Spleen (tissue), 11 donors: ENCODE measurements at regions not wholly inside any gene's neighbourhood (a gene's known extent, or its start where the extent isn't known, plus 50 kb on each side); places are given as distances from the start of the nearest gene placed in this dataset.

Experiments used
- DNase-seq: peaks from one replicate; pipeline ENCODE4 v3.0.0-alpha.2; 2020
- H3K27ac ChIP-seq, 8 donors: fragments of 200-600 bp; sonication (generic) in 7 of 8; 1 replicate in 4 of 8; 2 replicates in 4 of 8; pipeline versions ENCODE4 v1.5.0 to v1.8.0; 2016 to 2021; ENCODE audit warnings: inconsistent platforms in 4 of 8, mild to moderate bottlenecking in 4 of 8, moderate library complexity in 1 of 8
- H3K27me3 ChIP-seq, 7 donors: fragments of 200-600 bp; sonication (generic) in 6 of 7; replicated peaks in 1 of 7; 1 replicate in 4 of 7; 2 replicates in 3 of 7; pipeline versions ENCODE4 v1.5.0 to v1.8.0; 2016 to 2021; ENCODE audit warnings: inconsistent platforms in 3 of 7, mild to moderate bottlenecking in 1 of 7
- H3K36me3 ChIP-seq, 6 donors: fragments of 200-600 bp; sonication (generic) in 5 of 6; 1 replicate in 4 of 6; 2 replicates in 2 of 6; pipeline versions ENCODE4 v1.5.0 to v1.8.0; 2016 to 2021; ENCODE audit warnings: inconsistent platforms in 2 of 6
- H3K4me1 ChIP-seq, 6 donors: fragments of 200-600 bp; sonication (generic) in 5 of 6; 1 replicate in 3 of 6; 2 replicates in 3 of 6; pipeline versions ENCODE4 v1.5.0 to v1.8.0; 2016 to 2021; ENCODE audit warnings: inconsistent platforms in 3 of 6
- H3K4me3 ChIP-seq, 8 donors: fragments of 200-600 bp; sonication (generic) in 7 of 8; 1 replicate in 4 of 8; 2 replicates in 4 of 8; pipeline versions ENCODE4 v1.5.0 to v1.8.0; 2016 to 2021; ENCODE audit warnings: inconsistent platforms in 4 of 8, mild to moderate bottlenecking in 4 of 8, moderate library complexity in 2 of 8
- H3K9me3 ChIP-seq, 8 donors: fragments of 200-600 bp; sonication (generic) in 7 of 8; 1 replicate in 4 of 8; 2 replicates in 4 of 8; pipeline versions ENCODE4 v1.5.0 to v1.8.0; 2016 to 2021; ENCODE audit warnings: inconsistent platforms in 4 of 8
- POLR2A ChIP-seq, 3 donors: fragments of 450-650 bp; IDR thresholded peaks; one replicate each; pipeline ENCODE4 v1.5.1; 2017; ENCODE audit warnings: antibody characterized with exemption in 3 of 3, mild to moderate bottlenecking in 1 of 3
- POLR2AphosphoS5 ChIP-seq, 3 donors: sonication (generic); formaldehyde crosslinking; IDR thresholded peaks; one replicate each; pipeline ENCODE4 v1.5.1; 2017; ENCODE audit warnings: antibody characterized with exemption in 3 of 3
- WGBS, 5 donors: extraction: QIAGEN DNeasy Blood & Tissue Kit in 3 of 5; methylation state at CpG; one replicate each; pipeline versions ENCODE4 v1.1.5 to v1.1.7; 2013 to 2018; 5-methylcytosine and 5-hydroxymethylcytosine counted together
- intact Hi-C: fragments of 100-400 bp; cut with DNase I; formaldehyde crosslinking; loops from one replicate; pipeline ENCODE4 v1.15.0; 2023; ENCODE audit warnings: low total_unique reads
- TF ChIP-seq, protein P1 (sequence below), 11 experiments: fragments of 200-600 bp in 7 of 11; fragments of 450-650 bp in 4 of 11; sonication (generic) in 4 of 11; IDR thresholded peaks in 8 of 11; conservative IDR thresholded peaks in 3 of 11; 1 replicate in 7 of 11; 2 replicates in 4 of 11; pipeline versions ENCODE4 v1.4.0 to v1.8.0; 2016 to 2021; ENCODE audit warnings: antibody characterized with exemption in 11 of 11, inconsistent platforms in 4 of 11, mild to moderate bottlenecking in 1 of 11
- donor health status: healthy with polysubstance abuse.
- donor health status: DM: no; HTN: no; CAD: no; lungs with moderate emphysema.
- donor health status: DM: no; HTN: no; CAD: no.
- donor health status: Bipolar disorder and iron deficiency.
- donor health status: healthy.
- donor health status: DM: no; HTN: no; CAD: no.
- donor health status: DM: yes; HTN: yes; CAD: no.

DNA sequence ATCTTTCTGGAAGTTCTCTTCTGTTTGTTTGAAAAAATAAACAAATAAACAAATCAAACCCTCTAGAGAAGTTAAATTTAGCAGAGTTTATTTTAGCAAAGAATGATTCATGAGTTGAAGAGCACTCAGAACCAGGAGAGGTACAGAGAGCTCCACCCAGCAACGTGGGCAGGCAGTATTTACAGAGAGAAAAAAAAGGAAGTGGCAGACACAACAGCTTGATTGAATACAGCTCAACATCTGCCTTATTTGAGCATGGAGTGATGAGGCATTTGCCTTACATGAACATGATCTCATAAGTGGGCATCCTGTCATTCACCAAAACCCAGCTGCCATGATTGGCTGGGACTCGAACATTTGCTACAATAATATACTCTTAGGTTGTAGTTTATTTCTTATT lies 381.6 kb upstream of the ADAMTS16 start:
- no peak for TF ChIP-seq POLR2A (IDR thresholded peaks at IDR 0.05)
- TF ChIP-seq POLR2AphosphoS5 (IDR thresholded peaks at IDR 0.05) = no peak
- TF ChIP-seq, protein P1, sequence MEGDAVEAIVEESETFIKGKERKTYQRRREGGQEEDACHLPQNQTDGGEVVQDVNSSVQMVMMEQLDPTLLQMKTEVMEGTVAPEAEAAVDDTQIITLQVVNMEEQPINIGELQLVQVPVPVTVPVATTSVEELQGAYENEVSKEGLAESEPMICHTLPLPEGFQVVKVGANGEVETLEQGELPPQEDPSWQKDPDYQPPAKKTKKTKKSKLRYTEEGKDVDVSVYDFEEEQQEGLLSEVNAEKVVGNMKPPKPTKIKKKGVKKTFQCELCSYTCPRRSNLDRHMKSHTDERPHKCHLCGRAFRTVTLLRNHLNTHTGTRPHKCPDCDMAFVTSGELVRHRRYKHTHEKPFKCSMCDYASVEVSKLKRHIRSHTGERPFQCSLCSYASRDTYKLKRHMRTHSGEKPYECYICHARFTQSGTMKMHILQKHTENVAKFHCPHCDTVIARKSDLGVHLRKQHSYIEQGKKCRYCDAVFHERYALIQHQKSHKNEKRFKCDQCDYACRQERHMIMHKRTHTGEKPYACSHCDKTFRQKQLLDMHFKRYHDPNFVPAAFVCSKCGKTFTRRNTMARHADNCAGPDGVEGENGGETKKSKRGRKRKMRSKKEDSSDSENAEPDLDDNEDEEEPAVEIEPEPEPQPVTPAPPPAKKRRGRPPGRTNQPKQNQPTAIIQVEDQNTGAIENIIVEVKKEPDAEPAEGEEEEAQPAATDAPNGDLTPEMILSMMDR (IDR thresholded peaks at IDR 0.05 in 8 of 11, conservative IDR thresholded peaks at IDR 0.05 in 3 of 11) = no peak
- intact Hi-C loops = no loop called here
- no peaks in the 10 kb centered on the region for H3K27me3 ChIP-seq
- peaks cover 0 to 6% (median 0%) of the 10 kb centered on the region in 8 donors for H3K9me3 ChIP-seq
- WGBS, 5 donors = 34 to 43% (median 38%) methylated on average over 2 of the region's 2 CpGs
- no peaks in the 10 kb centered on the region for H3K36me3 ChIP-seq
- no peak for DNase-seq
- no peak overlapping the region for H3K4me3 ChIP-seq
- no peaks in the 10 kb centered on the region for H3K4me1 ChIP-seq
- no peak overlapping the region for H3K27ac ChIP-seq

DNA sequence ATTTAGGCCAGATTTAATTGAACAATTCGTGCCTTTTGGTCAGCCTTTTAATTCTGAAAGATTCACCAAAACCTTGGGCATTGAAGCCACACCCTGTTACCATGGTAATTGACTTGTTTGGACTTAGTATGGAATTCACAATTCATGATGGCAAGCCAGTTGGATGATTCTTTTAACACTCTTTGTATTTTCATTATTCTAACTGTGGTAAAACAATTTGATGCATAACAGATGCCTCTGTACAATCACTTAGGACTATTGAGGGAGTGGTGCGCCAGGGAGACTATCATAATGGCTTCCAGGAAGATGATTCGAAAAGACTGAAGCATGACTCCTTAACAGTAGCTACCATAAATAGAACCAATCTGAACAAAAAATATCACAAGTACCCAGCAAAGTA lies 381.1 kb upstream of the ADAMTS16 start:
- H3K36me3 ChIP-seq = no peaks in the 10 kb centered on the region
- intact Hi-C loops = no loop called here
- H3K27ac ChIP-seq = no peak overlapping the region
- 65 to 74% (median 66%) methylated on average over 3 of the region's 3 CpGs for WGBS, 5 donors
- no peak for DNase-seq
- peaks cover 0 to 6% (median 0%) of the 10 kb centered on the region in 8 donors for H3K9me3 ChIP-seq
- no peak for TF ChIP-seq POLR2A (IDR thresholded peaks at IDR 0.05)
- TF ChIP-seq, protein P1 (IDR thresholded peaks at IDR 0.05 in 8 of 11, conservative IDR thresholded peaks at IDR 0.05 in 3 of 11) = no peak
- no peak for TF ChIP-seq POLR2AphosphoS5 (IDR thresholded peaks at IDR 0.05)
- H3K4me1 ChIP-seq = no peaks in the 10 kb centered on the region
- no peak overlapping the region for H3K4me3 ChIP-seq
- no peaks in the 10 kb centered on the region for H3K27me3 ChIP-seq

DNA sequence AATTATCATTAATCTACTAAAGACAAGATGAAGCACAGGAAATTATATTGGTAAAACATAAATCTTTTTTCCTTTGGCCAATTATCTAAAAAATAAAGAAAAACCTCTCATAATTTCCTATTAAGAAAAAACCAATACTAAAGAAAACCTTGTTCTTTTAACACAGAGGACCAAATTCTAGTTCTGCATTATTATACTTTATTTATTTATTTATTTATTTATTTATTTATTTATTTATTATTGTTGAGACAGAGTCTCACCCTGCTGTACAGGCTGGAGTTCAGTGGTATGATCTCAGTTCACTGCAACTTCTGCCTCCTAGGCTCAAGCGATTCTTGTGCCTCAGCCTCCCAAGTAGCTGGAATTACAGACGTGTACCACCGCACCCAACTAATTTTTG lies 377.8 kb upstream of the ADAMTS16 start:
- TF ChIP-seq, protein P1 (IDR thresholded peaks at IDR 0.05 in 8 of 11, conservative IDR thresholded peaks at IDR 0.05 in 3 of 11) = no peak
- TF ChIP-seq POLR2A (IDR thresholded peaks at IDR 0.05) = no peak
- TF ChIP-seq POLR2AphosphoS5 (IDR thresholded peaks at IDR 0.05) = no peak
- Histone ChIP-seq H3K4me3 (no peak overlapping the region), H3K4me1 (no peaks in the 10 kb centered on the region), H3K27ac (no peak overlapping the region), H3K27me3 (no peaks in the 10 kb centered on the region), H3K36me3 (no peaks in the 10 kb centered on the region), H3K9me3 (peaks cover 0 to 24% (median 13%) of the 10 kb centered on the region in 8 donors)
- WGBS, 5 donors = 90 to 98% (median 94%) methylated on average over 3 of the region's 3 CpGs
- intact Hi-C loops = no loop called here
- no peak for DNase-seq

DNA sequence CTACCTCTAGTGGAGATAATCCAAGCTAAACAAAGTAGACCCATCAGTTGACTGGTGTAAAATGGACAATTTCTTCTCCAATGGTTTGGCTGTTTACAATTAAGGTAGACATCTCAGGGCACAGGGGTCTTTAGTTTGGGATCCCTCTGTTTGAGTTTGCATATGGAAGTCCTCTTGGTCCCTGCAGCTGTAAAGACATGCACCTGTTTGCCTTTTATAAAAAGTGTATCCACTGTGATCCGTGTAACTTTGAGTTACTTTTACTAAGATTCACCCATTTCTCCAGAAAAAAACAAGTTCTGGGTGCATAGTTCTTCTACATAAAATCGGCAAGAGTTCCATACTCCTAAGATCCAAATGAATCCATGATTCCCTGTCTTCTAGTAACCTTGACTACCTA lies 374.7 kb upstream of the ADAMTS16 start:
- no peak for TF ChIP-seq POLR2A (IDR thresholded peaks at IDR 0.05)
- TF ChIP-seq POLR2AphosphoS5 (IDR thresholded peaks at IDR 0.05) = no peak
- TF ChIP-seq, protein P1 (IDR thresholded peaks at IDR 0.05 in 8 of 11, conservative IDR thresholded peaks at IDR 0.05 in 3 of 11) = no peak
- Histone ChIP-seq H3K36me3 (no peaks in the 10 kb centered on the region), H3K27ac (no peak overlapping the region), H3K9me3 (peaks cover 0 to 39% (median 19%) of the 10 kb centered on the region in 8 donors), H3K27me3 (no peaks in the 10 kb centered on the region), H3K4me1 (no peaks in the 10 kb centered on the region), H3K4me3 (no peak overlapping the region)
- WGBS, 5 donors = 75 to 91% (median 87%) methylated on average over 2 of the region's 2 CpGs
- DNase-seq = no peak
- intact Hi-C loops = no loop called here
